GM20000 (cell line): ENCODE measurements at regions not wholly inside any gene's neighbourhood (a gene's known extent, or its start where the extent isn't known, plus 50 kb on each side); places are given as distances from the start of the nearest gene placed in this dataset.

Experiments
- DNase-seq: peaks from one replicate; pipeline ENCODE4 v3.0.0; 2012; ENCODE audit warnings: low spot score
- CTCF ChIP-seq: IDR thresholded peaks from 2 replicates; pipeline ENCODE4 v1.5.1; 2012; ENCODE audit warnings: mild to moderate bottlenecking, control low read depth; ENCODE audit errors: extremely low read depth, missing control alignments

- TF ChIP-seq CTCF = no peak
- DNase-seq = no peak
These were observed 62.6 kb downstream of the ZIC1 start for GRCh38 chr3:147471741-147472140.

- DNase-seq = no peak
- no peak for TF ChIP-seq CTCF
These were observed 63.7 kb downstream of the ZIC1 start for GRCh38 chr3:147472846-147473245.

- DNase-seq = no peak
- no peak for TF ChIP-seq CTCF
These were observed 74.0 kb downstream of the ZIC1 start for GRCh38 chr3:147483145-147483544.

GRCh38 chr3:147483578-147483977, 74.4 kb downstream of the ZIC1 start:
- no peak for TF ChIP-seq CTCF
- no peak for DNase-seq

GRCh38 chr3:147493065-147493464, 83.9 kb downstream of the ZIC1 start:
- TF ChIP-seq CTCF = no peak
- no peak for DNase-seq

GRCh38 chr3:147493666-147494065, 84.5 kb downstream of the ZIC1 start:
- TF ChIP-seq CTCF = no peak
- DNase-seq = no peak

- DNase-seq = no peak
- TF ChIP-seq CTCF = no peak
These were observed 88.1 kb downstream of the ZIC1 start for GRCh38 chr3:147497286-147497685.
